ENCODE measurements at regions not wholly inside any gene's neighbourhood (a gene's known extent, or its start where the extent isn't known, plus 50 kb on each side); places are given as distances from the start of the nearest gene placed in this dataset.

DNA sequence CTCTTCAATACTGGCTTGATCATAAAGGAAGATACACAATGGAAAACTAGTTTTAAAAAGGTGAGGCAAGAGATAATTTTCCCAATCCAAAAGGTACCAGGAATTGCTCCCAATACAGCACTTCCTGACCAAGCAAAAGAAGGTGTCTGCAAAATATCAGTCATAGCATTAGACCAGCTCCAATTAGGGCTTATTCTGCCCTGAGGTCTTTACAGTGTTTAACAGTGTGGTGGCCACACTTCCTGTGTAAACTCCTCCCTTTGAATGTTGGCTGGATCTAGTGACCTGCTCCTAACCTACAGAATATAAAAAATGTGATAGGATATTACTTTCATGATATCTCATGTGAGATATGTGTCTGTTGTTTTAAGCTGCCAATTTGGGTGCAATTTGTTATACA, 57.1 kb upstream of the BTN3A2 start:
- no peak for DNase-seq (ENCODE audit: low read depth)
- no peak overlapping the region for H3K4me3 ChIP-seq (ENCODE audit: low read depth, low read length)
- TF ChIP-seq, protein P1, sequence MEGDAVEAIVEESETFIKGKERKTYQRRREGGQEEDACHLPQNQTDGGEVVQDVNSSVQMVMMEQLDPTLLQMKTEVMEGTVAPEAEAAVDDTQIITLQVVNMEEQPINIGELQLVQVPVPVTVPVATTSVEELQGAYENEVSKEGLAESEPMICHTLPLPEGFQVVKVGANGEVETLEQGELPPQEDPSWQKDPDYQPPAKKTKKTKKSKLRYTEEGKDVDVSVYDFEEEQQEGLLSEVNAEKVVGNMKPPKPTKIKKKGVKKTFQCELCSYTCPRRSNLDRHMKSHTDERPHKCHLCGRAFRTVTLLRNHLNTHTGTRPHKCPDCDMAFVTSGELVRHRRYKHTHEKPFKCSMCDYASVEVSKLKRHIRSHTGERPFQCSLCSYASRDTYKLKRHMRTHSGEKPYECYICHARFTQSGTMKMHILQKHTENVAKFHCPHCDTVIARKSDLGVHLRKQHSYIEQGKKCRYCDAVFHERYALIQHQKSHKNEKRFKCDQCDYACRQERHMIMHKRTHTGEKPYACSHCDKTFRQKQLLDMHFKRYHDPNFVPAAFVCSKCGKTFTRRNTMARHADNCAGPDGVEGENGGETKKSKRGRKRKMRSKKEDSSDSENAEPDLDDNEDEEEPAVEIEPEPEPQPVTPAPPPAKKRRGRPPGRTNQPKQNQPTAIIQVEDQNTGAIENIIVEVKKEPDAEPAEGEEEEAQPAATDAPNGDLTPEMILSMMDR (IDR thresholded peaks at IDR 0.05; ENCODE audit: control insufficient read depth, extremely low read depth, insufficient read depth) = no peak

DNA sequence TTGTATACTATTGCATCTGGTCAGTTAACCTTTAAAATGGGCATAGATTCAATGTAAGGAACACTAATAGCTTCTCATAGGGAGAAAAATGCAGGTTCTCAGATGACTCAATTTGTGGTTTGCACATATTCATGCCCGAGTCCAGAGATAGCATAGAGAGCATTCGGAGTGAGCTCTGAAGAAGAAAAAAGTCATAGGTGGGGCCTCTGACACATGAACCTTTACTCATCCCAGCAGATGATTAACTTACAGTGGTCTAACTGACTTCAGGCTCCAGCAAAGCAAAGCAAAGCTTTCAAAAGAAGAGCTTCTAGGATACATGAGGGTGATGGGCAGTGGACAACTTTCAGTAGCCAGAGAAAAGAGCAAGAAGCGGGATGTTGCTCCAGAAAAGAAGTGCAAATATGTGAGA, 55.3 kb upstream of the BTN3A2 start:
- H3K4me3 ChIP-seq (ENCODE audit: low read depth, low read length) = no peak overlapping the region
- DNase-seq (ENCODE audit: low read depth) = no peak
- TF ChIP-seq, protein P1 (IDR thresholded peaks at IDR 0.05; ENCODE audit: control insufficient read depth, extremely low read depth, insufficient read depth) = no peak

DNA sequence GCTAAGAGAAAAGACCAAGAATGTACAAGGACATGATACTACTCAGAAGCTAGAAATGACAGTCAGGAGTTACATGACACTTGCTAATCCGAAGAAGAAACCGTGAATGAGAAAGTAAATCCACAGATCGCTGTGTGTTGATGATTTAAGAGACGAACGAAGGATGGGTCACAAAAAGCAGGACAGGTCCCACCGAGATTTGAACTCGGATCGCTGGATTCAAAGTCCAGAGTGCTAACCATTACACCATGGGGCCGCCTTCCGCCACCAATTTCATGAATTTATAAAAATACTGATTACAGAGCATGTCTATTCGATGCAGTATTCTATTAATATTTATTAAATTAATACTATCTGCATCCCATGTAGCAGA, 54.0 kb upstream of the BTN3A2 start:
- TF ChIP-seq, protein P1 (IDR thresholded peaks at IDR 0.05; ENCODE audit: control insufficient read depth, extremely low read depth, insufficient read depth) = no peak
- peak overlapping the region; percentile 66 for H3K4me3 ChIP-seq (ENCODE audit: low read depth, low read length)
- DNase-seq (ENCODE audit: low read depth) = no peak

DNA sequence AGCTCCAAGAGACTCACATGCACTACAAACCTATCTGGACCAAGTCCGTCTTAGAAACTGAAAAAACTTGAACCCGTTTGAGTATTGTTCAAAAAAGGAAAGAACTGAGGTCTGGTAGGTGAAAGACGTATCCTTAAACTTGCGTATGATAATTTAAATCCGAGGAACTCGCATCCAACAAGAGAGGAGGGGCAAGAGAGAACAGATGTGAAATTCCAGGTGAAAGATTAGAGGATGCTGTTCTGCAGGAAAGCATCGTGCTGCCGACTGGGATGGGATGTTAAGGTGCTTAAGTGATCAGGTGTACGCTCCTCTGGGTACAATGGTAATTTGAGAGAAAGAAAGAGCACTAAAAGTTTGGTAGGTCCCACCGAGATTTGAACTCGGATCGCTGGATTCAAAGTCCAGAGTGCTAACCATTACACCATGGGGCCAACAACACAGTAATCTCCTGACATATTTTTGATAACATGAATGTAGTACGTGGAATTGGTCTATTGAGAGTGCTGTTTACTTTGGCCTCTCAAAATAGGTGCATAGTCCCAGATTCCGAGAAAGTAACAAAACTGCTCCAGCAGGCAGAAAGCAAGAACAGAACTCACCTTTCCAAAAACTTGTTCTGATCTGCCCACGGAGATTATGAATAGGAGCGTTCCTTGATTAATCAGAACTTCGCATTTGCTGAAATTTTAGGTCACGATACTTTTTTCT, 53.5 kb upstream of the BTN3A2 start:
- peak overlapping the region; percentile 66 for H3K4me3 ChIP-seq (ENCODE audit: low read depth, low read length)
- TF ChIP-seq, protein P1 (IDR thresholded peaks at IDR 0.05; ENCODE audit: control insufficient read depth, extremely low read depth, insufficient read depth) = no peak
- peak; percentile 60 for DNase-seq (ENCODE audit: low read depth)

DNA sequence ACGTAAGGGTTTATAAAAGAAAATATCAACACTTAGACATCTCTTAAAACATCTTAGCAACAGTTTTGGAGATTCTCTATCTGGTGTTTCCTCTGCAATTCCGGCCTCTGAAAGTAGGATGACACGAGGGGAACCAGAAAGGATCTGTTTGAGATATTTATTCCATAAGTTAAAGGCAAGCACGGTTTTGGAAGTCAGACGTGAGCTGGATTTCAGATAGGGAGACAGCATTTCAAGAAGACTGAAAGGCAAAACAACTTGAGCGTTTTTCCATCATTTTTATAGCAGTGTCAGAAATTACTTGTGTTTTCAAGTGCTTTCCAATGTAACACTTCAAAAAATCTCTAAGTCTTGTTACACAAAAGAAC, 52.9 kb upstream of the BTN3A2 start:
- DNase-seq (ENCODE audit: low read depth) = no peak
- TF ChIP-seq, protein P1 (IDR thresholded peaks at IDR 0.05; ENCODE audit: control insufficient read depth, extremely low read depth, insufficient read depth) = no peak
- peak overlapping the region; percentile 66 for H3K4me3 ChIP-seq (ENCODE audit: low read depth, low read length)

DNA sequence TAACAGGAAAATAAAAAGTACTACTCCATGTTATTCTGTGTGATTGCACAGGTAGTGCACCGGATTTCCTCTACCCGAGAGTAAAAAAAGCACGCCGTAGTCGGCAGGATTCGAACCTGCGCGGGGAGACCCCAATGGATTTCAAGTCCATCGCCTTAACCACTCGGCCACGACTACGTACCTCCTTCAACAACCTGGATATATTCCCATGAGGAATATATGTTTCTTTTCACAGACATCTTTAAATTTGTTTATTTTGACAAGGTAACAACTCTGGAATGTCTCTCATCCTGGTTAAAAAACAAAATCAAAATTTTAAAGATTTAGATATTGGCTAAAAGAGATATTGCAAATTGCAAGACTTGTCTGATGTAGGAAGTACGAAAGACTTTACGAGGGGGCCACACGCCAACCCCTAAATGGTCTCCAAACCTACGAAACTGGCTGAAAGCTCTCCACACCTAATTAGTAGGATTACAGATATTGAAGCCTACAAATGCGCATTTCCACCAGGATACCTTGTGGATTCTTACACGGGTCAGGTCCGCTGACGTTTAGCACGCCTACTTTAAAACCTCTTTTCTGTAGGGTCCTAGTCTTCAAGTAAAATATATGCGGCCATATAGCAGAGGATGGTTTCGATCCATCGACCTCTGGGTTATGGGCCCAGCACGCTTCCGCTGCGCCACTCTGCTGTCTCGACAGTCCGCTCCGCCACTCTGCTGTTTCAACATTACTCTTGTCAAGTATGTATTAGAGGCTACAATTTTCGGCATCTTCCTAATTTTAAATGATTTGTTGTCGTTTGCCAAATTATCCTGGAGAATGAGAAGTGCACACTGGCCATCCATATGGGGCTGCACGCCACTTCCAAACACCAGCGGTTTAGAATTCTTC, 52.2 kb upstream of the BTN3A2 start:
- H3K4me3 ChIP-seq (ENCODE audit: low read depth, low read length) = peak overlapping the region; percentile 66
- TF ChIP-seq, protein P1 (IDR thresholded peaks at IDR 0.05; ENCODE audit: control insufficient read depth, extremely low read depth, insufficient read depth) = no peak
- peak; percentile 77 for DNase-seq (ENCODE audit: low read depth)

Data from LNCaP clone FGC (cell line).